GM12864 (cell line): ENCODE measurements at regions not wholly inside any gene's neighbourhood (a gene's known extent, or its start where the extent isn't known, plus 50 kb on each side); places are given as distances from the start of the nearest gene placed in this dataset.

ENCODE experiments used
- DNase-seq: peaks from one replicate; pipeline ENCODE4 v3.0.0-alpha.2; 2011; ENCODE audit warnings: low read depth
- H3K4me3 ChIP-seq: 2 replicates; pipeline ENCODE4 v1.5.1; 2011; ENCODE audit warnings: mild to moderate bottlenecking, low read depth, low read length, control low read depth
- CTCF ChIP-seq: IDR thresholded peaks from 2 replicates; pipeline ENCODE4 v1.5.1; 2011; ENCODE audit warnings: low read depth, mild to moderate bottlenecking, moderate library complexity, low read length, control low read depth, inconsistent platforms; ENCODE audit errors: missing control alignments

GRCh38 chr9:20001058-20001457, 212.2 kb upstream of the SLC24A2 start:
- no peak overlapping the region for H3K4me3 ChIP-seq
- DNase-seq = no peak
- no peak for TF ChIP-seq CTCF

GRCh38 chr9:19999491-20000057, 210.7 kb upstream of the SLC24A2 start:
- DNase-seq = peak; percentile 80
- no peak for TF ChIP-seq CTCF
- H3K4me3 ChIP-seq = no peak overlapping the region

GRCh38 chr9:19998823-19999455, 210.1 kb upstream of the SLC24A2 start:
- H3K4me3 ChIP-seq = no peak overlapping the region

GRCh38 chr9:19998153-19998552, 209.3 kb upstream of the SLC24A2 start:
- DNase-seq = peak; percentile 29
- H3K4me3 ChIP-seq = no peak overlapping the region
- TF ChIP-seq CTCF = no peak

More at GRCh38 chr9:19998823-19999455, 210.1 kb upstream of the SLC24A2 start:
- no peak for DNase-seq
- no peak for TF ChIP-seq CTCF

- no peak for DNase-seq
- no peak overlapping the region for H3K4me3 ChIP-seq
- TF ChIP-seq CTCF = no peak
Measured at GRCh38 chr9:19995619-19996018, 206.8 kb upstream of the SLC24A2 start.

- no peak for DNase-seq
- H3K4me3 ChIP-seq = no peak overlapping the region
- no peak for TF ChIP-seq CTCF
Measured at GRCh38 chr9:19994296-19994695, 205.5 kb upstream of the SLC24A2 start.

- no peak for DNase-seq
- H3K4me3 ChIP-seq = no peak overlapping the region
- TF ChIP-seq CTCF = no peak
Measured at GRCh38 chr9:19992556-19992955, 203.7 kb upstream of the SLC24A2 start.
